ENCODE measurements at regions not wholly inside any gene's neighbourhood (a gene's known extent, or its start where the extent isn't known, plus 50 kb on each side); places are given as distances from the start of the nearest gene placed in this dataset.

- H3K27ac ChIP-seq (ENCODE audit: poor library complexity, severe bottlenecking): no peak overlapping the region
- no peaks in the 10 kb centered on the region for H3K27me3 ChIP-seq (ENCODE audit: insufficient read depth, poor library complexity, severe bottlenecking)
- H3K9me3 ChIP-seq (ENCODE audit: severe bottlenecking): no peaks in the 10 kb centered on the region
- no peak overlapping the region for H3K4me3 ChIP-seq (ENCODE audit: severe bottlenecking)
- ATAC-seq (ENCODE audit: low read depth): no peak
- H3K4me1 ChIP-seq (ENCODE audit: insufficient read depth, poor library complexity, severe bottlenecking): no peaks in the 10 kb centered on the region
- TF ChIP-seq CTCF (IDR thresholded peaks at IDR 0.05; ENCODE audit: poor library complexity, severe bottlenecking): no peak
- peak; percentile 34 for DNase-seq (ENCODE audit: low spot score)
- H3K36me3 ChIP-seq (ENCODE audit: low read depth): no peaks in the 10 kb centered on the region
These were observed 280.0 kb downstream of the ALG10 start for GRCh38 chr12:34302131-34302885.

- Histone ChIP-seq H3K27me3 (ENCODE audit: insufficient read depth, poor library complexity, severe bottlenecking) (no peaks in the 10 kb centered on the region), H3K36me3 (ENCODE audit: low read depth) (no peaks in the 10 kb centered on the region), H3K4me1 (ENCODE audit: insufficient read depth, poor library complexity, severe bottlenecking) (no peaks in the 10 kb centered on the region), H3K4me3 (ENCODE audit: severe bottlenecking) (no peak overlapping the region), H3K27ac (ENCODE audit: poor library complexity, severe bottlenecking) (no peak overlapping the region), H3K9me3 (ENCODE audit: severe bottlenecking) (no peaks in the 10 kb centered on the region)
- TF ChIP-seq CTCF (IDR thresholded peaks at IDR 0.05; ENCODE audit: poor library complexity, severe bottlenecking): no peak
- peak; percentile 19 for DNase-seq (ENCODE audit: low spot score)
- no peak for ATAC-seq (ENCODE audit: low read depth)
These were observed 281.0 kb downstream of the ALG10 start for GRCh38 chr12:34303091-34303870.

- Histone ChIP-seq H3K4me1 (ENCODE audit: insufficient read depth, poor library complexity, severe bottlenecking) (no peaks in the 10 kb centered on the region), H3K36me3 (ENCODE audit: low read depth) (no peaks in the 10 kb centered on the region), H3K9me3 (ENCODE audit: severe bottlenecking) (no peaks in the 10 kb centered on the region), H3K4me3 (ENCODE audit: severe bottlenecking) (no peak overlapping the region), H3K27me3 (ENCODE audit: insufficient read depth, poor library complexity, severe bottlenecking) (no peaks in the 10 kb centered on the region), H3K27ac (ENCODE audit: poor library complexity, severe bottlenecking) (no peak overlapping the region)
- ATAC-seq (ENCODE audit: low read depth) (no peak), DNase-seq (ENCODE audit: low spot score) (peak; percentile 33)
- TF ChIP-seq CTCF (IDR thresholded peaks at IDR 0.05; ENCODE audit: poor library complexity, severe bottlenecking): no peak
These were observed 281.7 kb downstream of the ALG10 start for GRCh38 chr12:34304001-34304400.

GRCh38 chr12:34304546-34304945, 282.2 kb downstream of the ALG10 start:
- no peak for TF ChIP-seq CTCF (IDR thresholded peaks at IDR 0.05; ENCODE audit: poor library complexity, severe bottlenecking)
- no peak for ATAC-seq (ENCODE audit: low read depth)
- H3K27ac ChIP-seq (ENCODE audit: poor library complexity, severe bottlenecking): no peak overlapping the region
- no peaks in the 10 kb centered on the region for H3K9me3 ChIP-seq (ENCODE audit: severe bottlenecking)
- H3K27me3 ChIP-seq (ENCODE audit: insufficient read depth, poor library complexity, severe bottlenecking): no peaks in the 10 kb centered on the region
- no peak for DNase-seq (ENCODE audit: low spot score)
- H3K4me1 ChIP-seq (ENCODE audit: insufficient read depth, poor library complexity, severe bottlenecking): no peaks in the 10 kb centered on the region
- no peaks in the 10 kb centered on the region for H3K36me3 ChIP-seq (ENCODE audit: low read depth)
- H3K4me3 ChIP-seq (ENCODE audit: severe bottlenecking): no peak overlapping the region

- H3K27ac ChIP-seq (ENCODE audit: poor library complexity, severe bottlenecking): no peak overlapping the region
- no peak overlapping the region for H3K4me3 ChIP-seq (ENCODE audit: severe bottlenecking)
- H3K4me1 ChIP-seq (ENCODE audit: insufficient read depth, poor library complexity, severe bottlenecking): no peaks in the 10 kb centered on the region
- no peak for TF ChIP-seq CTCF (IDR thresholded peaks at IDR 0.05; ENCODE audit: poor library complexity, severe bottlenecking)
- ATAC-seq (ENCODE audit: low read depth) (no peak), DNase-seq (ENCODE audit: low spot score) (no peak)
- no peaks in the 10 kb centered on the region for H3K27me3 ChIP-seq (ENCODE audit: insufficient read depth, poor library complexity, severe bottlenecking)
- no peaks in the 10 kb centered on the region for H3K9me3 ChIP-seq (ENCODE audit: severe bottlenecking)
- no peaks in the 10 kb centered on the region for H3K36me3 ChIP-seq (ENCODE audit: low read depth)
These were observed 282.9 kb downstream of the ALG10 start for GRCh38 chr12:34305176-34305575.

All from RWPE2 (cell line).